ENCODE measurements at regions not wholly inside any gene's neighbourhood (a gene's known extent, or its start where the extent isn't known, plus 50 kb on each side); places are given as distances from the start of the nearest gene placed in this dataset.

- TF ChIP-seq, protein P1, sequence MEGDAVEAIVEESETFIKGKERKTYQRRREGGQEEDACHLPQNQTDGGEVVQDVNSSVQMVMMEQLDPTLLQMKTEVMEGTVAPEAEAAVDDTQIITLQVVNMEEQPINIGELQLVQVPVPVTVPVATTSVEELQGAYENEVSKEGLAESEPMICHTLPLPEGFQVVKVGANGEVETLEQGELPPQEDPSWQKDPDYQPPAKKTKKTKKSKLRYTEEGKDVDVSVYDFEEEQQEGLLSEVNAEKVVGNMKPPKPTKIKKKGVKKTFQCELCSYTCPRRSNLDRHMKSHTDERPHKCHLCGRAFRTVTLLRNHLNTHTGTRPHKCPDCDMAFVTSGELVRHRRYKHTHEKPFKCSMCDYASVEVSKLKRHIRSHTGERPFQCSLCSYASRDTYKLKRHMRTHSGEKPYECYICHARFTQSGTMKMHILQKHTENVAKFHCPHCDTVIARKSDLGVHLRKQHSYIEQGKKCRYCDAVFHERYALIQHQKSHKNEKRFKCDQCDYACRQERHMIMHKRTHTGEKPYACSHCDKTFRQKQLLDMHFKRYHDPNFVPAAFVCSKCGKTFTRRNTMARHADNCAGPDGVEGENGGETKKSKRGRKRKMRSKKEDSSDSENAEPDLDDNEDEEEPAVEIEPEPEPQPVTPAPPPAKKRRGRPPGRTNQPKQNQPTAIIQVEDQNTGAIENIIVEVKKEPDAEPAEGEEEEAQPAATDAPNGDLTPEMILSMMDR (IDR thresholded peaks at IDR 0.05), result no peak
- no peak for TF ChIP-seq POLR2A (IDR thresholded peaks at IDR 0.05)
Measured at GRCh38 chr5:114311281-114311680, 50.6 kb upstream of the KCNN2 start.
